Neuronal stem cell (in vitro differentiated cells): ENCODE measurements at regions not wholly inside any gene's neighbourhood (a gene's known extent, or its start where the extent isn't known, plus 50 kb on each side); places are given as distances from the start of the nearest gene placed in this dataset.
A peak's percentile ranks its signal among the peaks of the same experiment; 100 is the strongest.

Experiments used
- DNase-seq: peaks from one replicate; pipeline ENCODE4 v3.0.0-alpha.2; 2013; ENCODE audit warnings: low spot score
- H2AFZ ChIP-seq: one replicate; pipeline ENCODE4 v1.6.1; 2013; ENCODE audit warnings: mild to moderate bottlenecking, low read length, inconsistent platforms
- H2AK5ac ChIP-seq: 2 replicates; pipeline ENCODE4 v1.6.1; 2013; ENCODE audit warnings: low read depth, mild to moderate bottlenecking, inconsistent platforms, low read length, moderate library complexity, mixed read lengths
- H2BK120ac ChIP-seq: 2 replicates; pipeline ENCODE4 v1.6.1; 2013; ENCODE audit warnings: low read depth, mild to moderate bottlenecking, inconsistent platforms, low read length, moderate library complexity, mixed read lengths
- H2BK12ac ChIP-seq: one replicate; pipeline ENCODE4 v1.6.1; 2013; ENCODE audit warnings: low read length, inconsistent platforms
- H2BK15ac ChIP-seq: 2 replicates; pipeline ENCODE4 v1.6.1; 2013; ENCODE audit warnings: mild to moderate bottlenecking, low read length, inconsistent platforms, mixed read lengths
- H2BK5ac ChIP-seq: one replicate; pipeline ENCODE4 v1.6.1; 2013; ENCODE audit warnings: inconsistent platforms, mild to moderate bottlenecking, low read length, moderate library complexity
- H3K14ac ChIP-seq: one replicate; pipeline ENCODE4 v1.6.1; 2013; ENCODE audit warnings: low read length, inconsistent platforms
- H3K18ac ChIP-seq: 2 replicates; pipeline ENCODE4 v1.6.1; 2013; ENCODE audit warnings: low read length, inconsistent platforms
- H3K23ac ChIP-seq: 2 replicates; pipeline ENCODE4 v1.6.1; 2013; ENCODE audit warnings: low read depth, mild to moderate bottlenecking, mixed read lengths, low read length, inconsistent platforms; ENCODE audit not compliant: poor library complexity
- H3K27ac ChIP-seq: replicated peaks from 3 replicates; pipeline ENCODE4 v1.5.1; 2013; ENCODE audit warnings: low read length, inconsistent platforms
- H3K27me3 ChIP-seq, 3 experiments: 2 replicates each; pipeline ENCODE4 v1.6.1; 2013; ENCODE audit warnings: low read length in 3 of 3, mild to moderate bottlenecking in 2 of 3, inconsistent platforms in 1 of 3, low read depth in 1 of 3, mixed read lengths in 1 of 3, moderate library complexity in 1 of 3; ENCODE audit not compliant: control insufficient read depth in 3 of 3, insufficient read depth in 3 of 3
- H3K36me3 ChIP-seq, 2 donors: replicated peaks in 1 of 2; 2 replicates each; pipeline ENCODE4 v1.6.1; 2013; ENCODE audit warnings: low read length in 2 of 2; ENCODE audit not compliant: control insufficient read depth in 2 of 2, insufficient read depth in 2 of 2
- H3K4ac ChIP-seq: 2 replicates; pipeline ENCODE4 v1.6.1; 2013; ENCODE audit warnings: inconsistent platforms, mild to moderate bottlenecking, low read length, moderate library complexity
- H3K4me1 ChIP-seq, 2 donors: 1 replicate in 1 of 2; 2 replicates in 1 of 2; pipeline ENCODE4 v1.6.1; 2013; ENCODE audit warnings: low read length in 2 of 2, low read depth in 1 of 2; ENCODE audit not compliant: control insufficient read depth in 2 of 2, insufficient read depth in 1 of 2
- H3K4me2 ChIP-seq: one replicate; pipeline ENCODE4 v1.6.1; 2013; ENCODE audit warnings: mild to moderate bottlenecking, low read length, inconsistent platforms; ENCODE audit not compliant: insufficient read depth, poor library complexity, severe bottlenecking
- H3K4me3 ChIP-seq, 2 donors: 2 replicates each; pipeline ENCODE4 v1.5.1; 2013; ENCODE audit warnings: low read length in 2 of 2, mild to moderate bottlenecking in 2 of 2, inconsistent platforms in 1 of 2, moderate library complexity in 1 of 2
- H3K79me1 ChIP-seq: one replicate; pipeline ENCODE4 v1.6.1; 2013; ENCODE audit warnings: low read depth, mild to moderate bottlenecking, inconsistent platforms, low read length, moderate library complexity
- H3K9ac ChIP-seq: one replicate; pipeline ENCODE4 v1.6.1; 2013; ENCODE audit warnings: mild to moderate bottlenecking, low read depth, low read length, inconsistent platforms; ENCODE audit not compliant: poor library complexity
- H3K9me3 ChIP-seq, 2 donors: replicated peaks in 1 of 2; 2 replicates each; pipeline versions ENCODE3 to v1.6.1; 2013; ENCODE audit warnings: low read length in 2 of 2, mild to moderate bottlenecking in 2 of 2, inconsistent platforms in 1 of 2, low read depth in 1 of 2, mixed read lengths in 1 of 2, moderate library complexity in 1 of 2; ENCODE audit not compliant: control insufficient read depth in 2 of 2, insufficient read depth in 1 of 2
- H4K8ac ChIP-seq: one replicate; pipeline ENCODE4 v1.6.1; 2013; ENCODE audit warnings: low read depth, mild to moderate bottlenecking, inconsistent platforms, low read length, moderate library complexity
- H4K91ac ChIP-seq: one replicate; pipeline ENCODE4 v1.6.1; 2013; ENCODE audit warnings: low read length, low read depth, mild to moderate bottlenecking, inconsistent platforms; ENCODE audit not compliant: poor library complexity
- WGBS, 2 donors: extraction: QIAGEN DNeasy Blood & Tissue Kit; methylation state at CpG; one replicate each; pipeline ENCODE4 v1.1.7; 2013; ENCODE audit warnings: missing lambda C conversion rate in 2 of 2, mixed read lengths in 1 of 2; ENCODE audit not compliant: insufficient read length in 2 of 2, insufficient replicate concordance in 1 of 2; ENCODE audit errors: extremely low coverage in 2 of 2; 5-methylcytosine and 5-hydroxymethylcytosine counted together

- Histone ChIP-seq H2BK5ac (no peak overlapping the region), H2BK12ac (no peak overlapping the region), H3K18ac (no peak overlapping the region), H3K9ac (no peak overlapping the region), H3K4me3 (no peak overlapping the region), H3K14ac (no peak overlapping the region), H4K8ac (no peak overlapping the region), H3K79me1 (no peaks in the 10 kb centered on the region), H3K27me3 (no peaks in the 10 kb centered on the region), H3K4me1 (no peaks in the 10 kb centered on the region), H4K91ac (no peak overlapping the region), H2AFZ (no peak overlapping the region), H3K4ac (no peak overlapping the region), H3K23ac (no peak overlapping the region), H3K36me3 (no peaks in the 10 kb centered on the region), H3K9me3 (no peaks in the 10 kb centered on the region), H3K4me2 (no peak overlapping the region), H2BK120ac (no peak overlapping the region), H3K27ac (no peak overlapping the region), H2AK5ac (no peak overlapping the region), H2BK15ac (no peak overlapping the region)
- DNase-seq = no peak
- WGBS, 2 donors = no CpG with 5 or more reads among the region's 2 CpGs
Measured at GRCh38 chr6:145132709-145133108, 602.6 kb downstream of the EPM2A start.

- no peak overlapping the region for H2AK5ac ChIP-seq
- no CpG with 5 or more reads among the region's 6 CpGs for WGBS, 2 donors
- H3K79me1 ChIP-seq = no peaks in the 10 kb centered on the region
- no peak overlapping the region for H3K14ac ChIP-seq
- DNase-seq = no peak
- no peak overlapping the region for H3K9ac ChIP-seq
- no peaks in the 10 kb centered on the region for H3K36me3 ChIP-seq
- no peak overlapping the region for H4K91ac ChIP-seq
- no peak overlapping the region for H2BK5ac ChIP-seq
- no peak overlapping the region for H3K27ac ChIP-seq
- peaks cover 8 to 11% of the 10 kb centered on the region in 2 donors for H3K4me1 ChIP-seq
- no peak overlapping the region for H3K4ac ChIP-seq
- H3K23ac ChIP-seq = no peak overlapping the region
- H2AFZ ChIP-seq = peak overlapping the region; percentile 50
- H4K8ac ChIP-seq = no peak overlapping the region
- H2BK120ac ChIP-seq = no peak overlapping the region
- H2BK12ac ChIP-seq = no peak overlapping the region
- no peak overlapping the region for H2BK15ac ChIP-seq
- no peak overlapping the region for H3K18ac ChIP-seq
- no peak overlapping the region for H3K4me3 ChIP-seq
- H3K4me2 ChIP-seq = no peak overlapping the region
- no peaks in the 10 kb centered on the region for H3K27me3 ChIP-seq
- H3K9me3 ChIP-seq = no peaks in the 10 kb centered on the region
Measured at GRCh38 chr6:145135702-145136101, 599.6 kb downstream of the EPM2A start.

GRCh38 chr6:145137425-145137824 lies 597.9 kb downstream of the EPM2A start:
- no peaks in the 10 kb centered on the region for H3K36me3 ChIP-seq
- H3K4ac ChIP-seq = no peak overlapping the region
- no peak overlapping the region for H2BK5ac ChIP-seq
- no peak overlapping the region for H3K9ac ChIP-seq
- no peak overlapping the region for H4K91ac ChIP-seq
- DNase-seq = no peak
- no peak overlapping the region for H3K4me3 ChIP-seq
- WGBS, 2 donors = no CpG with 5 or more reads among the region's 1 CpG
- no peak overlapping the region for H2BK120ac ChIP-seq
- peaks cover 8 to 11% of the 10 kb centered on the region in 2 donors for H3K4me1 ChIP-seq
- no peaks in the 10 kb centered on the region for H3K79me1 ChIP-seq
- H3K27ac ChIP-seq = no peak overlapping the region
- H2AK5ac ChIP-seq = no peak overlapping the region
- H4K8ac ChIP-seq = no peak overlapping the region
- H3K14ac ChIP-seq = no peak overlapping the region
- H3K23ac ChIP-seq = no peak overlapping the region
- no peak overlapping the region for H2AFZ ChIP-seq
- no peak overlapping the region for H2BK12ac ChIP-seq
- no peak overlapping the region for H3K18ac ChIP-seq
- H3K9me3 ChIP-seq = no peaks in the 10 kb centered on the region
- no peak overlapping the region for H2BK15ac ChIP-seq
- no peak overlapping the region for H3K4me2 ChIP-seq
- H3K27me3 ChIP-seq = no peaks in the 10 kb centered on the region

GRCh38 chr6:145138469-145139139 lies 596.7 kb downstream of the EPM2A start:
- Histone ChIP-seq H4K91ac (no peak overlapping the region), H3K27me3 (no peaks in the 10 kb centered on the region), H3K4me2 (no peak overlapping the region), H3K9me3 (no peaks in the 10 kb centered on the region), H2BK120ac (no peak overlapping the region), H3K14ac (no peak overlapping the region), H3K18ac (no peak overlapping the region), H2AFZ (peak overlapping the region; percentile 43), H3K36me3 (no peaks in the 10 kb centered on the region), H2AK5ac (no peak overlapping the region), H4K8ac (no peak overlapping the region), H3K4me1 (peaks cover 8 to 11% of the 10 kb centered on the region in 2 donors), H3K4me3 (no peak overlapping the region), H3K79me1 (no peaks in the 10 kb centered on the region), H2BK12ac (no peak overlapping the region), H3K9ac (no peak overlapping the region), H3K4ac (no peak overlapping the region), H2BK5ac (no peak overlapping the region), H3K27ac (peak overlapping the region; percentile 84), H2BK15ac (no peak overlapping the region), H3K23ac (no peak overlapping the region)
- peak; percentile 54 for DNase-seq
